ENCODE measurements at regions not wholly inside any gene's neighbourhood (a gene's known extent, or its start where the extent isn't known, plus 50 kb on each side); places are given as distances from the start of the nearest gene placed in this dataset.

- DNase-seq = no peak
These were observed 50.1 kb upstream of the PPFIA2 start for GRCh38 chr12:81809113-81809777.

Data from NCI-H345 (cell line).